ENCODE measurements at regions not wholly inside any gene's neighbourhood (a gene's known extent, or its start where the extent isn't known, plus 50 kb on each side); places are given as distances from the start of the nearest gene placed in this dataset.

DNA sequence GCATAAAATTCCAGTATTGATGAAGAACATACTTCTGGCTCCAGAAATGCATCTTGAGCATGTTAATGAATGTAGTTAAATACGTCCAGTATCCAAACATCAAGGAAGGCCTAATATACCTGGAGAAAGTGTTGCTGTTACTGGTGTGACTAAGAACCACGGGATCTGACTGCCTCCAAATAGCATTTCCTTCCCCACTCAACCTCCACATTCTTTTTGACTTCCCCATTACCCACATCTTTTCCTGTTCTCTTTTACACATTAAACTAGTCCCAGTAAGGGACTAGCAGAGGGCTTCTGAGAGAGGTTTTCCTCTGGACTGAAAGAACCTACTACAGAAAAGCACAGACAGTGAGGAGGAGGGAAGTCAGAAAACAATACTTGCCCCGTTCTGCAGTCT, 482.8 kb upstream of the HTR2C start:
- TF ChIP-seq, protein P1, sequence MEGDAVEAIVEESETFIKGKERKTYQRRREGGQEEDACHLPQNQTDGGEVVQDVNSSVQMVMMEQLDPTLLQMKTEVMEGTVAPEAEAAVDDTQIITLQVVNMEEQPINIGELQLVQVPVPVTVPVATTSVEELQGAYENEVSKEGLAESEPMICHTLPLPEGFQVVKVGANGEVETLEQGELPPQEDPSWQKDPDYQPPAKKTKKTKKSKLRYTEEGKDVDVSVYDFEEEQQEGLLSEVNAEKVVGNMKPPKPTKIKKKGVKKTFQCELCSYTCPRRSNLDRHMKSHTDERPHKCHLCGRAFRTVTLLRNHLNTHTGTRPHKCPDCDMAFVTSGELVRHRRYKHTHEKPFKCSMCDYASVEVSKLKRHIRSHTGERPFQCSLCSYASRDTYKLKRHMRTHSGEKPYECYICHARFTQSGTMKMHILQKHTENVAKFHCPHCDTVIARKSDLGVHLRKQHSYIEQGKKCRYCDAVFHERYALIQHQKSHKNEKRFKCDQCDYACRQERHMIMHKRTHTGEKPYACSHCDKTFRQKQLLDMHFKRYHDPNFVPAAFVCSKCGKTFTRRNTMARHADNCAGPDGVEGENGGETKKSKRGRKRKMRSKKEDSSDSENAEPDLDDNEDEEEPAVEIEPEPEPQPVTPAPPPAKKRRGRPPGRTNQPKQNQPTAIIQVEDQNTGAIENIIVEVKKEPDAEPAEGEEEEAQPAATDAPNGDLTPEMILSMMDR (IDR thresholded peaks at IDR 0.05): no peak
- TF ChIP-seq POLR2A (IDR thresholded peaks at IDR 0.05): no peak
- no peaks in the 10 kb centered on the region for H3K9me3 ChIP-seq
- no peaks in the 10 kb centered on the region for H3K27me3 ChIP-seq
- DNase-seq: no peak
- intact Hi-C loops (cut with DNase I): no loop called here
- no peaks in the 10 kb centered on the region for H3K4me1 ChIP-seq
- WGBS, 2 donors: 33 to 49% methylated on average over 3 of the region's 3 CpGs
- H3K4me3 ChIP-seq: no peak overlapping the region
- no peak overlapping the region for H3K27ac ChIP-seq
- H3K36me3 ChIP-seq (replicated peaks in 1 of 2; ENCODE audit: insufficient read depth in 1 of 2, low read depth in 2 of 2): no peaks in the 10 kb centered on the region
- no peak for ATAC-seq

- DNase-seq (no peak), ATAC-seq (no peak)
- Histone ChIP-seq H3K36me3 (replicated peaks in 1 of 2; ENCODE audit: insufficient read depth in 1 of 2, low read depth in 2 of 2) (no peaks in the 10 kb centered on the region), H3K4me3 (no peak overlapping the region), H3K9me3 (no peaks in the 10 kb centered on the region), H3K4me1 (no peaks in the 10 kb centered on the region), H3K27ac (no peak overlapping the region), H3K27me3 (no peaks in the 10 kb centered on the region)
- intact Hi-C loops (cut with DNase I): no loop called here
- 20 to 25% methylated on average over 2 of the region's 2 CpGs for WGBS, 2 donors
- no peak for TF ChIP-seq POLR2A (IDR thresholded peaks at IDR 0.05)
- TF ChIP-seq, protein P1 (IDR thresholded peaks at IDR 0.05): no peak
These were observed 486.0 kb upstream of the HTR2C start for GRCh38 chrX:114097866-114098265.

DNA sequence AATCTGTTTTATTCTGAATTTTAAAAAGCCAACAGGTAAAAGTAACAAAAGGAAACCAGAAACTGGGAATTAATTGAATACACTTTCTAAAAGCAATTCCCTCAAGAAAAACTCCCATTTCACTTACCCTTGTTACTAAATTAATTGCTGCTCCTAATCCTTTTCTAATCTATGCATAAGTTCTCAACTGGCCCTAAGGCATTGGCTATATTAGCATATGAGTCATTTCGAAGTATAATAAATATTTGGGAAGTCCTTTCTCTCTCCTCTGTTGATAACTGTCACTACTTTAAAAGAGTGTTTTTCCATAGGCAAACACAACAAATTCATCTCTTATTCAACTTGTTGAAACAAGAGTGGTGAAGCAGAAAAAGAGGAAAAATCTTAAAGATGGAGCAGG, 486.5 kb upstream of the HTR2C start:
- no peaks in the 10 kb centered on the region for H3K4me1 ChIP-seq
- no peak overlapping the region for H3K4me3 ChIP-seq
- intact Hi-C loops (cut with DNase I): no loop called here
- no peaks in the 10 kb centered on the region for H3K36me3 ChIP-seq (replicated peaks in 1 of 2; ENCODE audit: insufficient read depth in 1 of 2, low read depth in 2 of 2)
- no peak for TF ChIP-seq POLR2A (IDR thresholded peaks at IDR 0.05)
- TF ChIP-seq, protein P1 (IDR thresholded peaks at IDR 0.05): no peak
- no peak overlapping the region for H3K27ac ChIP-seq
- 22 to 39% methylated on average over 1 of the region's 1 CpG for WGBS, 2 donors
- no peaks in the 10 kb centered on the region for H3K27me3 ChIP-seq
- no peaks in the 10 kb centered on the region for H3K9me3 ChIP-seq
- no peak for DNase-seq
- no peak for ATAC-seq

- ATAC-seq (no peak), DNase-seq (no peak)
- Histone ChIP-seq H3K36me3 (replicated peaks in 1 of 2; ENCODE audit: insufficient read depth in 1 of 2, low read depth in 2 of 2) (no peaks in the 10 kb centered on the region), H3K27ac (no peak overlapping the region), H3K9me3 (no peaks in the 10 kb centered on the region), H3K4me3 (no peak overlapping the region), H3K4me1 (no peaks in the 10 kb centered on the region), H3K27me3 (no peaks in the 10 kb centered on the region)
- intact Hi-C loops (cut with DNase I): no loop called here
- 56 to 66% methylated on average over 3 of the region's 3 CpGs for WGBS, 2 donors
- TF ChIP-seq POLR2A (IDR thresholded peaks at IDR 0.05): no peak
- TF ChIP-seq, protein P1 (IDR thresholded peaks at IDR 0.05): no peak
These were observed 488.1 kb upstream of the HTR2C start for GRCh38 chrX:114095789-114096188.

GRCh38 chrX:114087543-114087942, 496.3 kb upstream of the HTR2C start:
- no peak for ATAC-seq
- Histone ChIP-seq H3K4me1 (no peaks in the 10 kb centered on the region), H3K27me3 (no peaks in the 10 kb centered on the region), H3K36me3 (replicated peaks in 1 of 2; ENCODE audit: insufficient read depth in 1 of 2, low read depth in 2 of 2) (no peaks in the 10 kb centered on the region), H3K9me3 (no peaks in the 10 kb centered on the region), H3K4me3 (no peak overlapping the region), H3K27ac (no peak overlapping the region)
- intact Hi-C loops (cut with DNase I): no loop called here
- 60 to 77% methylated on average over 1 of the region's 1 CpG for WGBS, 2 donors
- DNase-seq: no peak
- no peak for TF ChIP-seq POLR2A (IDR thresholded peaks at IDR 0.05)
- TF ChIP-seq, protein P1 (IDR thresholded peaks at IDR 0.05): no peak
